Thyroid gland (tissue), 4 donors: ENCODE measurements at regions not wholly inside any gene's neighbourhood (a gene's known extent, or its start where the extent isn't known, plus 50 kb on each side); places are given as distances from the start of the nearest gene placed in this dataset.
"Not testable (repeated sequence)": the region's sequence is repeated elsewhere in the genome, so short reads cannot be mapped to it uniquely, and the experiment has no call there.

Experiments
- DNase-seq, 2 donors: peaks; one replicate each; pipeline ENCODE4 v3.0.0-alpha.2; 2019
- H3K27ac ChIP-seq, 3 donors: fragments of 200-600 bp; sonication (generic); 1 replicate in 2 of 3; 2 replicates in 1 of 3; pipeline ENCODE4 v1.5.1; 2016 to 2019; ENCODE audit warnings: mild to moderate bottlenecking in 1 of 3, moderate library complexity in 1 of 3
- H3K27me3 ChIP-seq: fragments of 200-600 bp; sonication (generic); one replicate; pipeline ENCODE4 v1.5.1; 2019
- H3K36me3 ChIP-seq, 2 donors: fragments of 200-600 bp; sonication (generic); one replicate each; pipeline ENCODE4 v1.5.1; 2016 to 2019
- H3K4me1 ChIP-seq, 2 donors: fragments of 200-600 bp; sonication (generic); one replicate each; pipeline ENCODE4 v1.5.1; 2017 to 2019
- H3K4me3 ChIP-seq, 3 donors: fragments of 200-600 bp; sonication (generic); replicated peaks in 1 of 3; 1 replicate in 2 of 3; 2 replicates in 1 of 3; pipeline ENCODE4 v1.5.1; 2016; ENCODE audit warnings: mild to moderate bottlenecking in 1 of 3
- H3K9me3 ChIP-seq: fragments of 200-600 bp; sonication (generic); one replicate; pipeline ENCODE4 v1.5.1; 2017
- POLR2A ChIP-seq, 2 donors: fragments of 450-650 bp; IDR thresholded peaks; one replicate each; pipeline ENCODE4 v1.6.1; 2017; ENCODE audit warnings: antibody characterized with exemption in 2 of 2, mild to moderate bottlenecking in 2 of 2, moderate library complexity in 1 of 2
- WGBS, 2 donors: methylation state at CpG; one replicate each; pipeline ENCODE4 v1.1.5; 2017; 5-methylcytosine and 5-hydroxymethylcytosine counted together
- intact Hi-C: fragments of 100-400 bp; cut with DNase I; formaldehyde crosslinking; loops from one replicate; pipeline ENCODE4 v1.15.1; 2023
- TF ChIP-seq, protein P1 (sequence below), 6 experiments: fragments of 200-600 bp in 3 of 6; fragments of 450-650 bp in 3 of 6; sonication (generic) in 3 of 6; IDR thresholded peaks; one replicate each; pipeline ENCODE4 v1.5.1; 2016 to 2019; ENCODE audit warnings: antibody characterized with exemption in 6 of 6, mild to moderate bottlenecking in 2 of 6, inconsistent platforms in 1 of 6, moderate library complexity in 1 of 6

DNA sequence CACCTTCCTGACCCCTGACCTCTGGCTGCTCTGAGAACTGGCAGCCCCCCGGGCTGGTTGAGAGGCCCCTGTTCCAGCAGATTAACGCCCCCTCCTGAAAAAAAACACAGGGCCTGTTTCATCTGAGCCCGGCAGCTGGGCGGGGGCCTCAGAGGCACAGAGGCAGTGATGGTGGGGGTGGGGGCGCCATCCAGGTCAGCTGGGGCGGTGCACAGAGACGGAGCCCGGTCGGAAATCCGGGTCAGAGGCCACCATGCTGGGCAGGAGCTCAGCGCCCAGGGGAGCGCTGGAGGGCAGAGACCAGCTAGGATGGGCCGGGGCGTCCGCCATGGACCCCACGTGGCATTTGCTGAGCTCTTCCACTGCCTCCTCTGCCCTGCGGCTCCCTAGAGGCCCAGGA, 68.0 kb downstream of the UNCX start:
- DNase-seq = no peak
- 66 to 78% methylated on average over 16 to 17 of the region's 17 CpGs for WGBS, 2 donors
- no peaks in the 10 kb centered on the region for H3K36me3 ChIP-seq
- TF ChIP-seq POLR2A (IDR thresholded peaks at IDR 0.05) = no peak
- TF ChIP-seq, protein P1, sequence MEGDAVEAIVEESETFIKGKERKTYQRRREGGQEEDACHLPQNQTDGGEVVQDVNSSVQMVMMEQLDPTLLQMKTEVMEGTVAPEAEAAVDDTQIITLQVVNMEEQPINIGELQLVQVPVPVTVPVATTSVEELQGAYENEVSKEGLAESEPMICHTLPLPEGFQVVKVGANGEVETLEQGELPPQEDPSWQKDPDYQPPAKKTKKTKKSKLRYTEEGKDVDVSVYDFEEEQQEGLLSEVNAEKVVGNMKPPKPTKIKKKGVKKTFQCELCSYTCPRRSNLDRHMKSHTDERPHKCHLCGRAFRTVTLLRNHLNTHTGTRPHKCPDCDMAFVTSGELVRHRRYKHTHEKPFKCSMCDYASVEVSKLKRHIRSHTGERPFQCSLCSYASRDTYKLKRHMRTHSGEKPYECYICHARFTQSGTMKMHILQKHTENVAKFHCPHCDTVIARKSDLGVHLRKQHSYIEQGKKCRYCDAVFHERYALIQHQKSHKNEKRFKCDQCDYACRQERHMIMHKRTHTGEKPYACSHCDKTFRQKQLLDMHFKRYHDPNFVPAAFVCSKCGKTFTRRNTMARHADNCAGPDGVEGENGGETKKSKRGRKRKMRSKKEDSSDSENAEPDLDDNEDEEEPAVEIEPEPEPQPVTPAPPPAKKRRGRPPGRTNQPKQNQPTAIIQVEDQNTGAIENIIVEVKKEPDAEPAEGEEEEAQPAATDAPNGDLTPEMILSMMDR (IDR thresholded peaks at IDR 0.05) = no peak
- H3K4me1 ChIP-seq = no peaks in the 10 kb centered on the region
- H3K27ac ChIP-seq = no peak overlapping the region
- no peaks in the 10 kb centered on the region for H3K9me3 ChIP-seq
- H3K27me3 ChIP-seq = no peaks in the 10 kb centered on the region
- H3K4me3 ChIP-seq = no peak overlapping the region
- intact Hi-C loops = no loop called here

DNA sequence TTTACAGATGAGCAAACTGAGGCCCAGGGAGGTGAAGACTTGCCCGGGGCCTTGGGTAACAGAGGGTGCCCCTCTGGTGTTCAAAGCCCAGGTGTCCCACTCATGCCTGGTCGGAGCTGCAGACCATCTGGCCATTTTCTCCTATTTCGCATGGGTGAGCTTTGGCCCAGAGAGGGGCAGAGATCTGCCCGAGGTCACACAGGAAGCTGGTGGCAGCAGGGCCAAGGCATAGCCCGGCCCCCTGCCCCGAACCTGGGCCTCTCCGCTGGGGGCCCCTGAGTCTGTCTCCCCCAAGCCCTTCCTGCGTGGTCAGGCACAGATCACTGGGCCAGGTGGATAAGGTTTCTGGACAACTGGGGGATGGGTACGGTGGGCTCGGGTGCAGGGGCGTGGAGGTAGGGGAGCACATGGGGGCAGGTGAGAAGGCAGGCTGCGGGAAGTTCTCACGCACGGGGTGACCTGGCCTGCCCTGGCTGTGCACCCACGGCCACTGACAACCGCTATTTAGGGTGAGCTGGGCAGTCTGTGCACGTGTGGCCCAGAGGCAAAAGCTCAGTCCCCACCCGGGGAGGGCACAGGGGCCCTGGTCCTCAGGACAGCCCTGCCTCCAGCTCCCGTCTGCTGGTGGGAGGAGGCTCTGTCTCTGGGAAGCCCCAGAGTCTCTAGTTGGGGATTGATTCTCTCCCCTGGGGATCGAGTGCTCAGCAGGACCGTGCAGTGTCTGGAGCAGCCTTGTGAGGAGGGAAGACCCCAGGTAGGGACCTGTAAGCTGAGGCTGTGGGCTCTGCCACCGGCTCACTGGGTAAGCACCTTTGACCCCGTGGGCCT, 68.6 kb downstream of the UNCX start:
- intact Hi-C loops = no loop called here
- Histone ChIP-seq H3K9me3 (no peaks in the 10 kb centered on the region), H3K27me3 (no peaks in the 10 kb centered on the region), H3K4me3 (no peak overlapping the region), H3K4me1 (no peaks in the 10 kb centered on the region), H3K27ac (no peak overlapping the region), H3K36me3 (no peaks in the 10 kb centered on the region)
- TF ChIP-seq, protein P1 (IDR thresholded peaks at IDR 0.05) = no peak
- no peak for TF ChIP-seq POLR2A (IDR thresholded peaks at IDR 0.05)
- no peak for DNase-seq
- 52 to 60% methylated on average over 12 to 18 of the region's 23 CpGs for WGBS, 2 donors

GRCh38 chr7:1301882-1302251, 69.2 kb downstream of the UNCX start:
- H3K27me3 ChIP-seq = no peaks in the 10 kb centered on the region
- no peak for TF ChIP-seq POLR2A (IDR thresholded peaks at IDR 0.05)
- TF ChIP-seq, protein P1 (IDR thresholded peaks at IDR 0.05) = no peak
- intact Hi-C loops = no loop called here
- WGBS, 2 donors = 63 to 83% methylated on average over 9 to 16 of the region's 16 CpGs
- H3K4me3 ChIP-seq = no peak overlapping the region
- H3K4me1 ChIP-seq = no peaks in the 10 kb centered on the region
- no peak for DNase-seq
- H3K9me3 ChIP-seq = no peaks in the 10 kb centered on the region
- no peak overlapping the region for H3K27ac ChIP-seq
- no peaks in the 10 kb centered on the region for H3K36me3 ChIP-seq

DNA sequence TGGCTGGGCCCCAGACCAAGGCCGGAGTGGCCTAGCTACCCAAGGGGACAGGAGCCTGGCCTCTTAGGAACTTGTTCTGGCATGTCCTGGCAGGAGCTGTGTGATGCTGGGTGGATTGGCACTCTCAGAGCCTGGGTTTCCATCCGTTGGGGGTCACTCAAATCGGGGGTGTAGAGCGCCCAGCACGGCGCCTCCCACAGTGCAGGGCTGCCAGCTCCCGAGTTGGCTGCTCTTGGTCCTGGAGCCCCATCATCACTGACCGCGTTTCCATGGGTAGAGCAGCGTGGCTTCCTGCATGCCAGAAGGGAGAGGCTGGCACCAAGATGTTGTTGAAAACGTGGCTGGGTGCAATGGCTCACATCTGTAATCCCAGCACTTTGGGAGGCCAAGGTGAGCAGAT, 70.3 kb downstream of the UNCX start:
- no peak overlapping the region for H3K27ac ChIP-seq
- H3K4me3 ChIP-seq = no peak overlapping the region
- TF ChIP-seq POLR2A (IDR thresholded peaks at IDR 0.05) = no peak
- TF ChIP-seq, protein P1 (IDR thresholded peaks at IDR 0.05) = no peak
- no peaks in the 10 kb centered on the region for H3K27me3 ChIP-seq
- no peaks in the 10 kb centered on the region for H3K4me1 ChIP-seq
- intact Hi-C loops = no loop called here
- H3K36me3 ChIP-seq = no peaks in the 10 kb centered on the region
- no peaks in the 10 kb centered on the region for H3K9me3 ChIP-seq
- DNase-seq = no peak
- WGBS, 2 donors = 69 to 79% methylated on average over 3 of the region's 11 CpGs

- H3K36me3 ChIP-seq, H3K27ac ChIP-seq, H3K27me3 ChIP-seq, DNase-seq, H3K9me3 ChIP-seq, H3K4me1 ChIP-seq, intact Hi-C loops, H3K4me3 ChIP-seq: not testable (repeated sequence)
- WGBS, 2 donors = 79% methylated on average over 15 of the region's 15 CpGs
Measured at GRCh38 chr7:1304011-1304410, 71.3 kb downstream of the UNCX start.
